GM23248 (cell line): ENCODE measurements at regions not wholly inside any gene's neighbourhood (a gene's known extent, or its start where the extent isn't known, plus 50 kb on each side); places are given as distances from the start of the nearest gene placed in this dataset.

Source experiments
- DNase-seq: peaks from one replicate; pipeline ENCODE4 v3.0.0-alpha.2; 2015
- H2AFZ ChIP-seq: fragments of 200-600 bp; sonication (generic); 2 replicates; pipeline ENCODE4 v1.6.1; 2016; ENCODE audit warnings: antibody characterized with exemption
- H3F3A ChIP-seq: fragments of 200-600 bp; sonication (generic); 2 replicates; pipeline ENCODE4 v1.6.1; 2016; ENCODE audit warnings: mild to moderate bottlenecking, antibody characterized with exemption, mixed run types; ENCODE audit not compliant: insufficient read depth
- H3K27ac ChIP-seq: fragments of 200-600 bp; sonication (generic); 2 replicates; pipeline ENCODE4 v1.5.1; 2016; ENCODE audit warnings: mild to moderate bottlenecking
- H3K27me3 ChIP-seq: fragments of 200-600 bp; sonication (generic); replicated peaks from 2 replicates; pipeline ENCODE4 v1.6.1; 2016; ENCODE audit warnings: mild to moderate bottlenecking; ENCODE audit not compliant: insufficient read depth
- H3K36me3 ChIP-seq: fragments of 200-600 bp; sonication (generic); 2 replicates; pipeline ENCODE4 v1.6.1; 2016; ENCODE audit warnings: low read depth, mild to moderate bottlenecking
- H3K4me1 ChIP-seq: fragments of 200-600 bp; sonication (generic); 2 replicates; pipeline ENCODE4 v1.6.1; 2016; ENCODE audit warnings: mild to moderate bottlenecking; ENCODE audit not compliant: insufficient read depth
- H3K4me2 ChIP-seq: fragments of 200-600 bp; sonication (generic); one replicate; pipeline ENCODE4 v1.6.1; 2016; ENCODE audit warnings: mild to moderate bottlenecking; ENCODE audit not compliant: unreplicated experiment
- H3K4me3 ChIP-seq: fragments of 200-600 bp; sonication (generic); 2 replicates; pipeline ENCODE4 v1.5.1; 2016; ENCODE audit warnings: mild to moderate bottlenecking
- H3K79me2 ChIP-seq: fragments of 200-600 bp; sonication (generic); 2 replicates; pipeline ENCODE4 v1.6.1; 2016; ENCODE audit warnings: mild to moderate bottlenecking; ENCODE audit not compliant: insufficient read depth
- H3K9ac ChIP-seq: fragments of 200-600 bp; sonication (generic); 2 replicates; pipeline ENCODE4 v1.6.1; 2016; ENCODE audit warnings: mild to moderate bottlenecking
- H3K9me2 ChIP-seq: fragments of 200-600 bp; sonication (generic); 2 replicates; pipeline ENCODE4 v1.6.1; 2016; ENCODE audit warnings: mixed run types, mild to moderate bottlenecking, moderate library complexity; ENCODE audit not compliant: insufficient read depth
- H3K9me3 ChIP-seq: fragments of 200-600 bp; sonication (generic); one replicate; pipeline ENCODE4 v1.6.1; 2017; ENCODE audit warnings: low read depth
- H4K20me1 ChIP-seq: fragments of 200-600 bp; sonication (generic); 2 replicates; pipeline ENCODE4 v1.6.0; 2016; ENCODE audit not compliant: insufficient read depth
- EZH2 ChIP-seq: fragments of 200-600 bp; sonication (generic); IDR thresholded peaks from 2 replicates; pipeline ENCODE4 v1.6.1; 2018; ENCODE audit warnings: antibody characterized with exemption, mild to moderate bottlenecking; ENCODE audit not compliant: insufficient read depth, poor library complexity, severe bottlenecking
- EZH2phosphoT487 ChIP-seq: fragments of 200-600 bp; sonication (generic); IDR thresholded peaks from 2 replicates; pipeline ENCODE4 v1.6.1; 2018; ENCODE audit warnings: antibody characterized with exemption, moderate library complexity, mild to moderate bottlenecking, low read depth; ENCODE audit not compliant: insufficient read depth
- WGBS, 2 experiments: methylation state at CpG; one replicate each; pipeline ENCODE4 v1.1.6; 2015 to 2017; ENCODE audit warnings: low lambda C conversion rate in 2 of 2, low coverage in 1 of 2; ENCODE audit errors: missing lambda C conversion rate in 2 of 2; 5-methylcytosine and 5-hydroxymethylcytosine counted together
- in situ Hi-C: fragments of 300-500 bp; cut with MboI; formaldehyde crosslinking; loops from 2 replicates; pipeline ENCODE4 v1.15.0; 2020

DNA sequence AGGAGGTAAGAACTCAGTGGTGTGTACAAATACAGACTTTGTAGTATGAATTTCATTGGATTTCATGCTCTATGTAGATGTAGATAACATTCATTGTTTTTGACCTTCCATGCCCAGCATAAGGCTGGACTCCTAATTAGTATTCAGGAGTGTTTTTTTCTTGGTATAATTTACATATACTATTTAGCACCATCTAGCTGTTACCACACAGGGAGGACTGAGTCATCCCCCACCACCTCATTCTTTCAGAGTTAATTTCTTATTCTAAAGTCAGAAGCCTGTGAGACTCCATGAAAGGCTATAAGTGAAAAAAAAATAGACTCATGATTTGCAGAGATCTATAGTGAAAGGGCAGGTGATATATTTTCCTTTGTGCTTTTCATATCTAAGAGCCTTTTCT lies 555.0 kb downstream of the PRR16 start:
- DNase-seq = peak; percentile 2

GRCh38 chr5:121019734-121020133 lies 555.6 kb downstream of the PRR16 start:
- H3K9me3 ChIP-seq = no peaks in the 10 kb centered on the region
- 43 to 50% methylated on average over 2 of the region's 2 CpGs for WGBS, 2 experiments
- H3K79me2 ChIP-seq = no peaks in the 10 kb centered on the region
- H3K27me3 ChIP-seq = no peaks in the 10 kb centered on the region
- H3F3A ChIP-seq = no peaks in the 10 kb centered on the region
- no peak overlapping the region for H3K4me3 ChIP-seq
- no peak overlapping the region for H3K4me2 ChIP-seq
- no peak overlapping the region for H3K27ac ChIP-seq
- no peaks in the 10 kb centered on the region for H3K36me3 ChIP-seq
- H3K9ac ChIP-seq = no peak overlapping the region
- H3K4me1 ChIP-seq = no peaks in the 10 kb centered on the region
- no peak for DNase-seq
- 0 out of 2 replicates have a peak, but pooled peaks cover 4% of the 10 kb centered on the region for H3K9me2 ChIP-seq
- in situ Hi-C loops = no loop called here
- H4K20me1 ChIP-seq = no peaks in the 10 kb centered on the region
- TF ChIP-seq EZH2phosphoT487 (no peak), EZH2 (no peak)
- H2AFZ ChIP-seq = no peak overlapping the region

More for the DNA sequence above, 555.0 kb downstream of the PRR16 start:
- no peaks in the 10 kb centered on the region for H3K79me2 ChIP-seq
- no peak overlapping the region for H3K27ac ChIP-seq
- no peaks in the 10 kb centered on the region for H4K20me1 ChIP-seq
- 0 out of 2 replicates have a peak, but pooled peaks cover 4% of the 10 kb centered on the region for H3K9me2 ChIP-seq
- in situ Hi-C loops = no loop called here
- H3K9ac ChIP-seq = no peak overlapping the region
- no peak overlapping the region for H2AFZ ChIP-seq
- no peaks in the 10 kb centered on the region for H3K27me3 ChIP-seq
- TF ChIP-seq EZH2phosphoT487 = no peak
- TF ChIP-seq EZH2 = no peak
- no peak overlapping the region for H3K4me2 ChIP-seq
- no peaks in the 10 kb centered on the region for H3F3A ChIP-seq
- no peaks in the 10 kb centered on the region for H3K4me1 ChIP-seq
- H3K9me3 ChIP-seq = no peaks in the 10 kb centered on the region
- no peaks in the 10 kb centered on the region for H3K36me3 ChIP-seq
- H3K4me3 ChIP-seq = no peak overlapping the region

- Histone ChIP-seq H3K9me3 (no peaks in the 10 kb centered on the region), H4K20me1 (no peaks in the 10 kb centered on the region), H3K4me1 (no peaks in the 10 kb centered on the region), H3K27me3 (no peaks in the 10 kb centered on the region), H2AFZ (no peak overlapping the region), H3K9ac (no peak overlapping the region), H3F3A (no peaks in the 10 kb centered on the region), H3K9me2 (0 out of 2 replicates have a peak, but pooled peaks cover 4% of the 10 kb centered on the region), H3K27ac (no peak overlapping the region), H3K79me2 (no peaks in the 10 kb centered on the region), H3K4me3 (no peak overlapping the region), H3K4me2 (no peak overlapping the region), H3K36me3 (no peaks in the 10 kb centered on the region)
- TF ChIP-seq EZH2phosphoT487 (no peak), EZH2 (no peak)
- WGBS, 2 experiments = 47 to 51% methylated on average over 5 of the region's 5 CpGs
- in situ Hi-C loops = no loop called here
- no peak for DNase-seq
Measured at GRCh38 chr5:121021681-121022080, 557.6 kb downstream of the PRR16 start.

- Histone ChIP-seq H4K20me1 (no peaks in the 10 kb centered on the region), H3K4me3 (no peak overlapping the region), H3K27me3 (no peaks in the 10 kb centered on the region), H3K27ac (no peak overlapping the region), H3K79me2 (no peaks in the 10 kb centered on the region), H3K9me2 (0 out of 2 replicates have a peak, but pooled peaks cover 4% of the 10 kb centered on the region), H3F3A (no peaks in the 10 kb centered on the region), H3K36me3 (no peaks in the 10 kb centered on the region), H3K9me3 (no peaks in the 10 kb centered on the region), H3K4me2 (no peak overlapping the region), H3K9ac (no peak overlapping the region), H2AFZ (no peak overlapping the region), H3K4me1 (peaks cover 3% of the 10 kb centered on the region; the same call in 1 of the 2 replicates)
- in situ Hi-C loops = no loop called here
- TF ChIP-seq EZH2 (no peak), EZH2phosphoT487 (no peak)
- DNase-seq = no peak
- 75 to 76% methylated on average over 5 of the region's 5 CpGs for WGBS, 2 experiments
Measured at GRCh38 chr5:121024416-121025311, 560.6 kb downstream of the PRR16 start.
